ENCODE measurements at regions not wholly inside any gene's neighbourhood (a gene's known extent, or its start where the extent isn't known, plus 50 kb on each side); places are given as distances from the start of the nearest gene placed in this dataset.
"Not testable (repeated sequence)": the region's sequence is repeated elsewhere in the genome, so short reads cannot be mapped to it uniquely, and the experiment has no call there.

DNA sequence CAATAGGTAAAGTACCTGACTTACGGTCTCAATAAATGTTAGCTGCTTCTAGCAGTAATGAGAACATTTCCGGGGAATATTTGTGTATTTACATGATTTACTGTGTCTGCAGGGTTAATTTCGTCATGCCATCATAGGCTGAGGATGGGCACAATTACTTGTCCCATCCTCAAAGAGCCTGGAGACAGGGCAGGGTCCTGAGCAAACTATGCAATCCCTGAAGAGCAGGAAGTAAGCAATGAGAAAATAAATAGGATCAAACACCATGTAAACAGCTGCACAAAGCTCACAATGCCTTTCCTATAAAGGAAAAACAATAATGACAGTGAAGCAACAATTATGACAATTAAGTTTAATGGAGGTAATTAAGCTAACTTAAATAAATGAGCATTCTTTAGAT lies 114.6 kb upstream of the FOXQ1 start:
- no peak for DNase-seq

DNA sequence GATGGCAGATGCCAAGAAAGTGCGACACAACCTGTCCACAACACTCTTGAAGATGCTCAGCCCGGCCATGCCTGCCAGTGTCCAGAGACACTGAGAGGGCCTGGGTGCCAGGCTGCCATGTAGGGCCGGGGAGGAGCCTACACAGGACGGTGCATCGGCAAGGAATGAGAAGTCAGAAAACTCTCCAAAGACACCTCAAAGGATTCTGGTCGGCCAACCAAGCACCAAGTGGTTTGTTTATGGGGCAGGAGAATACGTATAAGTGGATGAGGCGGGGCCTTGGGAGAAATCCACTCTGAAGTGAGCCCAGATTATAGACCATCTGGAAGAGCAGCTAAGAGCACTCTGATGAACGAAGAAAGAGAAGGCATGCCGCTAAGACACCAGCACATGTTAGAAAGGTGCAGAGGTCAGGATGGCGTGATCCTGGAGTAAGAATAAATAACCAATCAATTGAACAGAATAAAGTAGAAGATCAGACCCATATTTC lies 120.7 kb upstream of the FOXQ1 start:
- DNase-seq, result no peak

DNA sequence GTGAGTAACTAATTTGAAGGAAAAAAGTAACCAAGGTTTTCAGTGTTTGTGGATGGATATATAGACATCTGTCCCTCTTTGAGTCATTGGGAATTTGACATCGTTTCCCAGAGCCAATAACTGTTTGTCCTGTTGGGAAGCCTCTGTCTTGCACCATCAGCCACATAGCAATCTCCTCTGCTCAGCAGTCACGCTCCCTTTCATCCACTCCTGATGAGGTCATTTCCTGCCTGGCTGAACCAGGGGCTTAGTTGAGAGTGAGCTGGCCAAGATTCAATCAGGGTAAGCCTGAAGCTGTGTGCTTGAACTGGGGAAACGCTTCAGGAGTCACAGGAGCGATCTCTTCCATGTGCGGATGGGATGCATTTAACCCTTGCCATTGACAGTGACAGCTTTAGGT lies 121.5 kb upstream of the FOXQ1 start:
- no peak for DNase-seq

DNA sequence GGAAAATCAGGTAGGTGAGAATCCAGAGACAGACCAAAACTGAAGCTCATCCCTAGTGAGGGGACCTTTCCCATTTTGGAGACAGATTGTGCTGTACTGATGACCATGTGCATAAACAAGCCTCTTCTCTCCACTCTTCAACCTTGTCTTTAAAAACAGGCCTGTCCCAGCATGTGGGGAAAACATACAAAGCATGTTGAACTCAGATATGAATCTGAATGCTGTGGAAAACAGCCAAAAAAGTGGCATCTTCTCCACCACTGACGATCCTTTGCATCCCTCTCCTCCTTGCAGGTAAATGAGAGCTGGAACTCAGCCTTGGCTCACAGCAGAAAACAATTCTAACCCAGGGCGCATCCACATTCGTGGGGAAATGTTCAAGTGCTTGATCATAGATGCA lies 123.7 kb upstream of the FOXQ1 start:
- DNase-seq, result no peak

DNA sequence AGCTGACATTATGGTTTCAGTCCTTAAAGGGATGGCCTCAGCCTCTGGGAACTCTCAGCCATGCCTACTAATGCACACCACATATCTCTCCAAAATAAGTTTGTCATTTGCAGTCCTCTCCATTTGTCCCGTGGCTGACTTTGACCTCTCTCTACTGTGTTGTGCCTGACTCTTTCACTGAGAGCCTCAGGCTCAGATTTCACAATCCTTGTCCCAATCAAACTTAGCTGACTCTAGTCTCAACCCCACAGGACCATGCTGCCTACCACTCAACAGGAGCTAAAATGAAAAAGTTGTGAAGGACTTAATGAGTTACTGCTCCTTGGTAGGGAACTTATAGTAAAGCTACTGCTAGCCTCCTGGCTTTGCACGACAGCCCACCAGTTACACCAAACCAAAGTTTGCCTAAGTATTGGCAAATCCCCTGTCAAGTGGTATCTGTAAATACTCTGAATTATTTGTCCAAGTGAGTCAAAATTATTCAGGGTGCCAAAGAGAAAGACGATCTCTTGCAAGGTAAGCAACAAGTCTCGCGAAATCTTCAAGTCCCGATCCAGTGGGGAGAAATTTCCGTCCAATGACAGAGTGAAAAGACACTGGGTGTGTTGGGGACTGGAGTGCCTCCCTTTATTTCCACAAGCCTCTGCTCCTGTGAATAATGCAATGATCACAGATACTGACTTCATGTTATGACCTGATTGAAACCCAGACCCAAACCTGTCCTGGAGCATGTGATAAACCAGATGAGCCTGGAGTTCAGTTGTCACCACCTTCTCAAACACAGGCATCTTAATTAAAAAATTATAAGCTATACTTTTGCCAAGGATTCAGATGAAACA lies 124.4 kb upstream of the FOXQ1 start:
- DNase-seq, result no peak

DNA sequence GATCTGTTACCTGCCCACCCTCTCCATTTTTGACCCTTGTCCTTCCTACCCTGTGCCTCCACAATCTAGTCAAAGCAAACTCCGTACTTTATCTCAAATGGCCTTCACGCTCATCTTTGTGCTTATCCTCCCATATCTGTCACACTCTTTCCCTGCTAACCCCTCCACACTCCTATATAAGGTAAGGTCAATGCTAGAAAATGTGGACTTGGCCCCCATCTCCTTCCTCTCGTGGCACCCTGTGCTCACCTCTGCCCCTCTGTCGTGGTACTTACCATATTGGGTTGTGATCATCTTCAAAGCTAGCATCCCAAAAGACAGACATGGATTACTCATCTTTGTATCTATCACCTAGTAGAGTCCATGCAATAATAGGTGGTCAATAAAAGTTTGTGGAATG lies 127.6 kb upstream of the FOXQ1 start:
- DNase-seq, result no peak

DNA sequence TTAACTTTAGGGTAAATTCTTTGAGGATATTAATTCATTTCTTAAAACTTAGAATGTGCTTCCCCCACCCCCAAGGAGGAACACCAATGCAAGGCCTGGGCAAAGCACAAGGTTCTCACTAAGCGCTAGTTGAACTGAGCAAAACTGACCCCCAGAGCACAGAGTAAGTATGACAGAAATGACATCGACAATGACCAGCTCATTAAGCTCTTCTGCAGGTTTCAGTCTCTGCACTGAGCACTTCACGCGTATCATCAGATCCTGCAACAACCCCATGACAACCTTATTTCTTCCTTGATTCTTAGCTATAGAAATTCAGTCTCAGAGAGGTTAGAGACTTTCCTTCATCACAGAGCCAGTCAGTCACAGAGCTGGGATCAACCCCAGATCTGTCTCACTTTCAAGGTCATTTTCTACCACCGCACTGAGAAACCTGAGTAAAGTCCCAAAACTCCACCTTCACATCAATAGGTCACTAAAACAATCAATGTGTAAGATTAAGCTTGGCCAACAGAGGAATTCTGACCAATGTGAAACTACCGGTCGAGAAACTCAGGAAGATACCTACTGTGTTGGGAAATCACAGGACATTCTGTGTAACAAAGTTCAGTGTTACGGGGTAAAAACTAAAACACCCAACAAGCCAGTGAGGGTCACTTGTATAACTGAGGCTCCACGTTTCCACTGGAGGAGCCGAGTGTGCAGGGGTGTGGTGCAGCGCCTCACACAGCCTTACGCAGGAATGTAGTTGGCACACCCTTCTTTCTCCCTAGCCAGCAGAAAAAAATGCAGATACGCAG lies 129.0 kb upstream of the FOXQ1 start:
- DNase-seq, result no peak

DNA sequence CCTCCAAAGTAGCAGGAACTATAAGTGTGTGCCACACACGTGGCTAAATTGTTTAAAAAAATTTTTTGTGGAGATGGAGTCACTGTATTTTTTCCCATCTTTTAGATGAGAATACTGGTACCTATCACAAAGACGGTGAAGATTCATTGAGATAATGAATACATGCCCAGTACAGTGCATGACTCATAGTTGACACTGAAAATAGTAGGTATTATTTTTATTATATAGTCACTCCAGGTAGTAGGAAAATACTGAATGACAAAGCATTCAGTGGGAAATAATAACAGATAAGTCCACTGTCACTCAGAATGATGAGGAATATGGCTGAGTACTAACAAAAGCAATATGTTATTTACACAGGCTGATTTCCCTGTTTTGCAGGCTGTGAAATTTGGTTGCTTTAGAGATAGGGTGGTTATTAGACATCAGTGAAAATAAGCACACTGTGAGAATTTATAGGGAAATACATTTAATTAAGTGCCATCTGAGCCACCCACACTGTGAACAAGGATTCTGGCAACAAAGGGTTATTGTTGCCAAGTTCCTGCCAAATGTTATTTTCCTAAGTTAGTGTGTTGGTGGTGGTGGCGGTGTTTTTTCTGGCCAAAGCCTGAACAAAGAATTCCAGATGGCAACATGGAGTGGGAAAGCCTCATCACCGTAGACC lies 129.8 kb upstream of the FOXQ1 start:
- no peak for DNase-seq

DNA sequence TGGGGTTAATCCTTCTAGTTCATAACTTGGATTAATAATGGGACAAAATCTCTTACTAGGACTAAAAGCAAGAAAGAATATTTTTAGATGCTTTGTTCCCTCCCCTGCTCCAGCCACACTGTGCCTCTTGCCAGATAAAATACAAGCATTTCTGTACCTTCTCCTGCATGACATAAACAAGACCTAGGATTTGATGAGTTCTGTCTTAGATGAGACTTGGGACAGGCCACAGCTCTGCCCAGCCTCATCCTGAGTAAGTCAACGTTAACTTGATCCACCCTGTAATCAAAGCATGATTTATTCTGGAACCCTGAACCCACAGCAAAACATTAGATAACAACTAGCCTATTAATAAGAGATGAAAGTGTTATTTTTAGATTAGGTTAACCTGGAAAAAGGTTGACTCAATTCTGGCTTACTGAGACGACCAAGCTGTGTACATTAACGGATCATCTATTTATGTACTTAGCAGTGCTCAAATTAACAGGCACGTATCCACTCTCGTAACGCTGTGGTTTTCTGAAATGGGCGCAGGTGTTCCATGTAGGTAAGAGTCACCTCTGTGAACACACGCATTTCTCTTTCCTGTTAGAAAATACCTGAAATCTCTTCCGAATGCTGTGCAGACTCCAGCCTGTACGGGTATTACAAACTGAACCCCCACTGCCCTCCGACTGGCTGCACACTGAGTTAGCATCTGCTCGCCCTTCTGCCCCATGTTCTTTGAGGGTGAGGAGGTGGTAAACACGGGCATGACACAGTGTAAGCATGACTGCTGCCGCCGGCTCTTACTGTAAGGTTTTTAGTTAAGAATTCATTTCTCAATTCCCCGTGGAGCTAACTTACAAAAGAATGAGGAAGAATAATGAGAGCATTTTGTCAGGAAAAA lies 132.1 kb upstream of the FOXQ1 start:
- DNase-seq, result no peak

DNA sequence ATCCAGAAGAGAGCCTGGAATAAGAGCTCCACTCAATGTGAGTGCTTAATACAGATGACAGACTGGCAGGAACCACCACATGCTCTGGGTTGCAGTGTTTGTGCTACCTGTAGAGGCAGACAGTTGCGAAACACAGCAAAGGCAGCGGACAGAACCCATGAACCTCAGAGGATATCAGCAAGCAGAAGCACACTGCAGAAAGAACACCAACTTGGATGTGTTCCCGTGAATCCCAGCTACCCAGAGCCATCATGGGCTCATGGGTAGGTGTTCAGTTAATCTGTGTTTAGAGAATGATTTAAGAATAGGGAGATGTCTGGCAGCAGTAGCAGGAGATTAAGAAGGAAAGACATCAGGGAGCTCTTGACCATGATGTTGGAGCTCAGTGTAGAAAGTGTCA lies 133.3 kb upstream of the FOXQ1 start:
- DNase-seq, result no peak

DNA sequence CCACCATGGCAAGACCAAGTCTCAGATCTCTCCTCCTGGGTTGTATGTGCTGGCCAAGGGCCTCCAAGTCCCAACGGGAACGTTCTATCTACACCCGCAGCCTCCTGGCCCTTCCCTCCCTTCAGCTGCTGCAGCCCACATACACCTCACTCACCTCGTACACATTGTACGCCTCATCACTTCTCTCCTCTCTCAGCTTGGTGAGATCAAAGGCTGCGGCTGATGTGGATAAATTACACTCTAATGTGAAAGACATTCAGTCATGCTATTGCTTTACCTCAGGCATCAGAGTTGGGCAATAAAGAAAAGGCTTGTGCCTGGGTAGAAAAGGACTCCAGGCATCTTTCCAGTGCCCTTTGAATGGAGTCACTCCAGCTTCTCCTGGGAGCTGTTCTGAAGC lies 135.3 kb upstream of the FOXQ1 start:
- no peak for DNase-seq

DNA sequence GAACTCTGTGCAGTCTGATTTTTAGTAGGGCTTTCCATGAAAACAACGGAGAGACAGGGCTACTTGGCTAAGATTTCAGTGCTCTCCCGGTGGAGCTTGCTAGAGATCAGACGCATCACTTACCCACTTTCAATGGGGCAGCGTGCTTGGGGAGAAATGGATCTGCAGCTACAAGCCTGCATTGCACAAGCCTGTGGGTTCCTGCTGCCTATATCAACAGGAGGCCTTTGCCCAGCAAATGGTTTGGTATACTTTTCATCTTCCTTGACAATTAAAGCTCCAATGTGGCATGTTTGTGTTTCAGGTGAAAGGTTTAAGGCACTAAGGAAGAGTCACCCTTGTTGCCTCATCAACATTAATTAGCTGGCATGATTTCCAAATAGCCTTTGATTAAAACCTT lies 136.0 kb upstream of the FOXQ1 start:
- DNase-seq, result no peak

DNA sequence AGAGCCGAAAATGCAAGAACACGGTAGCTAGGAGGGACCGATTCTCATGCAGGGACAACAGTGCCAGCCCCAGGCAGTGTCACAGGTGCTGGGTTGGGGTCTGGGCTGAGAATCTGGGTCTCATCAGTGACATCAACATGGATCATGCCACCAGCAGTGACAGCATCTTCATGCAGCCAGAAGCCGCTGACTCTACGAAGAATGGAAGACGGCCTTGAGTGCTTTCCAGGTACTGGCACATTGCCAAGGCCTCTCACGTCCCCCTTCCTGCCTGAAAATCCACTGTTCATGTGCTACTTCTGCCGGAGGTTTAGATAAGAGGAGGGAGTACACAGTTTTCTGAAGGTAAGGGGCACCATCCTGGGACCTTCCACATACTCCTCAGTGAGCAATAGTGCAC lies 141.1 kb upstream of the FOXQ1 start:
- no peak for DNase-seq

DNA sequence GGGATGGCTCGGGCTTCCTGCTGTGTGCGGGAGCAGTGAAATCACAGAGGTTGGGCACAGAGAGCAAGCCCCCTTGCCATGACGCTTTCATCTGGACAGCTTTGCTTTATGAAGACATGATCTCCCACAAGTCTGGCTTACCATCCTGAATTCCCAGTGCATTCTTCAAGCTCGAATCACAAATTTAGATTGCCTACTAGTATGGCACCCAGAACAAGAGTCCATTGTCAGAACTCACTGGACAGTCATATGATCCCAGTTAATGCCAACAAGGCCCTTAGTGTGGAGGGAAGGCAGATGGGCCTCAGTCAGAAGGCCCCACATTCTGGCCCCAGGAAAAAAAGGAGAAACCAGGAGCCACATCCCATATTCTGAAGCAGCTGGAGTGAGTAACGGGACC lies 147.3 kb upstream of the FOXQ1 start:
- no peak for DNase-seq

DNA sequence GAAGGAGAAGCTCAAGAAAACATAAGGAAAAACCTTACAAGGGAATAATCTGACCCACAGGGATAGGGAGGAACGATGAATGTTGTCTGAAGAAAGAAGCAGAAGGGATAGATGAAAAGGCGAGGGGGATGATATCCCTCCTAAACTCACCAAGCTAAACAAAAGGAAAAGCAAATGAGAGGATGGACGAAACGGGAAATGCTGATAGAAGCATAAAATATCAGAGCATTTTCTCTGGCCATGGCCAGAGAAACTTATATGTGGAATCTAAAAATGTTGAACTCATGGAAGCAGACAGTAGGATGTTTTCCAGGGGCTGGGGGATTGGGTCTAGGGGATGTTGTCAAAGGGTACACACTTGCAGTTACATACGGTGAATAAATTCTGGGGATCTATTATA lies 148.4 kb upstream of the FOXQ1 start:
- DNase-seq, result no peak

DNA sequence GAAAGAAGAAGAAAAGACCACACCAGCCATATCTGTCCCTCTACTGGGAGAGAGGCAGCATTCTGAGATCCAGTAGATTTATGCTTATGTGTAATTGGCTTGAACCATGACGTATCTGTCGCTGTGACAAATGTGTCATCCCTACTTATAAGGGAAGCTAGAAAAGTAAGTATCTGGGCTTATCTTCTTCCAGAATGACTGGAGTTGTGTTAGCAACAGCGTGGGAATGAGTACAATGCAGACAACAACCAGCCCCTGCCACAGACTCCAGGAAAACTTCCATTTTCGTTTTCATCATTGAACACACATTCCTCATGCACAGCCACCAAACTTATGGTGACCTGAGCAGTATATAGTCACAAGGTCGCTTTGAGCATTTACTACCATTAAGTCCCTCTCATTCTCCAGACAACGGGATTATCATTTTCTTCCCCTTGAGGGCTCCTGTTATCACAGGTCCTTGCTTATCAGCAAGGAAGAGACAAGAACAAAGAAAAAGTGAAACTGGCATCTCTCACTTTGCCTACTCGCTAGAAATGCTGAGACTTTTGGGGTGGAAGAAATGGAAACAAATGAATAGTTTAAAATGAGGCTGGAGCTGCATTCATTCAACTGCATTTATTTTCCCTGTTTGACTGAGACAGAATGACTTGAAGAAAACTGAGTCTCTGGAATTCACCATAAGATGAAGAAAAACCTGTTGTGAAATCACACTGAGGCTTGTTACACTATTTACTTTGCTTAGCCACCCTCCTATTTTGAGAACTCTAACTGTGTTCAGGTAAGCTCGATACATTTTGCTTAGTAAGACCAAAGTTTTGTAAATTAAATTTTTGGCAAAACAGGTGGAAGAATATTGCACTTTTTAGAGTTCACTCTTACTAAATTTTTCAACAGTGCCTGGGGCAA lies 149.3 kb upstream of the FOXQ1 start:
- DNase-seq, result no peak

DNA sequence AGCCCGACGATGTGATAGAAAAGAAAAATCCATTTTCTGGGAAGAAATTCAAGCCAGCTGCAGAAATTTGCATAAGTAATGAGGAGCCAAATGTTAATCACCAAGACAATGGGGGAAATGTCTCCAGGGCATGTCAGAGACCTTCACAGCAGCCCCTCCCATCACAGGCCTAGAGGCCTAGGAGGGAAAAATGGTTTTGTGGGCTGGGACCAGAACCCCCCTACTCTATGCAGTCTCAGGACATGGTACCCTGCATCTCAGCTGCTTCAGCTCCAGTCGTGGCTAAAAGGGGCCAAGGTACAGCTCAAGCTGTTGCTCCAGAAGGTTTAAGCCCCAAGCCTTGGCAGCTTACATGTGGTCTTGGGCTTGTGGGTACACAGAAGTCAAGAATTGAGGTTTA lies 155.5 kb upstream of the FOXQ1 start:
- not testable (repeated sequence) for DNase-seq

DNA sequence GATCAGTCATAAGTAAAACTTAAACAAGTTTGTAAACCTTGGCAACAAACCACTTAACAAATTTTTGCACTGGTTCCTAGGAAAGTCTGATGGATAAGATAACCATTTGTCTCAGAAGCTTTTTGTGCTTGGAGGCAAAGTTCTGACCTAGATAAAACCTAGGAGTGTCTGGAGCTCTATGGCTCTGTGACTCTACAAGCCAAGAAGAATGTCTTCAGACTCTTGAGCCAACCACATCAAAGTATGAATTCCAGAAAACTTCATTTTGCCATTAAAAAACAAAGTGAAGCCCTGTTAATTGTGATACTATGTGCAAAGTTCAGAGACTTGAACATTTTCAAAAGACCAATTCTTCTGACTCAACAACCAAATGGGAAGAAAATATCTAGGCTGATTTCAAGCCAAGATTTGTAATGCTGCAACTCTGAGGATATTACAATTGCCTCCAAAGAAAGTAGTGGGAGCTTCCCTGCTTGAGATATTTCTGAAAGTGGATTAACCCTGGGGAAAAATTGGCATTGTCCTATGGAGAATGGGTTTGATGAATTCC lies 158.1 kb upstream of the FOXQ1 start:
- no peak for DNase-seq

DNA sequence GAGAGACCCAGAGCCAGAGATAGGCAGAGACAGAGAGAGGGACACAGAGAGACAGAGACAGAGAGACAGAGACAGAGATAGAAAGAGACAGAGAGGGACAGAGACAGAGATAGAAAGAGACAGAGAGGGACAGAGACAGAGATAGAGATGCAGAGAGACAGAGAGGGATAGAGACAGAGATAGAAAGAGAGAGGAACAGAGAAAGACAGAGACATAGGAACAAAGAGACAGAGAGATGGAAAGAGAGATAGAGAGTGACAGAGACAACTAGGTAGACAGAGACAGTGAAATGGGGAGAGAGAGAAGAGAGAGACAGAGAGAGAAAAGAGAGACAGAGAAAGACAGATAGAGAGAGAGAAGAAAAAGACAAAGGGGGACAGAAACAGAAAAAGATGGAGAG lies 165.4 kb upstream of the FOXQ1 start:
- DNase-seq, result no peak

DNA sequence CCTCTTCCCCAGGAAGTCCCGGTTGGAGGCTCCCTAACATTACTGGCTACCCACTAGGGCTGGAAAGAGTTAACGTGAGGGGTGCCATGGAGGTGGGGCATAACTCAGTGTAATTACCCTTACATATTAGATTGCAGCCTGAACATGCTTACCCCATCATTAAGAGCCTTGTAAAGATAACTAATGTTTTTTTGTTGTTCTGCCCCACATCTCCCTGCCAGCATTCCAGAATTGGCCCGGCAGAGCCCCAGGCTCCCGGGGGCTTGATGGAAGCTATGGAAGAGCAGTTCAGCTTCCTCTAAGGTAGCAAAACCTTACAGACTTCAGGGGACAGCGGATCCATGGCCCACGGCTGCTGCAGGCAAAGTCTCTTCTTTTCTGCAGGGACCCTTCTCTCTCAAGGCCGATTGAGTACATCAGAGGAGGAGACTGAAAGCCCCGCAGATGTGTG lies 166.1 kb upstream of the FOXQ1 start:
- DNase-seq, result no peak
